MM.1S (cell line): ENCODE measurements at regions not wholly inside any gene's neighbourhood (a gene's known extent, or its start where the extent isn't known, plus 50 kb on each side); places are given as distances from the start of the nearest gene placed in this dataset.
"Not testable (repeated sequence)": the region's sequence is repeated elsewhere in the genome, so short reads cannot be mapped to it uniquely, and the experiment has no call there.

Experiments used
- DNase-seq: peaks from one replicate; pipeline ENCODE4 v3.0.0-alpha.2; 2015
- H2AFZ ChIP-seq: fragments of 300-600 bp; sonication (generic); 2 replicates; pipeline ENCODE4 v1.6.0; 2016; ENCODE audit warnings: antibody characterized with exemption, low read length
- H3F3A ChIP-seq: fragments of 300-600 bp; sonication (generic); 2 replicates; pipeline ENCODE4 v1.6.1; 2016; ENCODE audit warnings: mild to moderate bottlenecking, antibody characterized with exemption, low read length, moderate library complexity, mixed read lengths; ENCODE audit not compliant: insufficient read depth
- H3K27ac ChIP-seq: fragments of 300-600 bp; sonication (generic); 2 replicates; pipeline ENCODE4 v1.5.1; 2016; ENCODE audit warnings: mild to moderate bottlenecking, low read length
- H3K27me3 ChIP-seq: fragments of 300-600 bp; sonication (generic); replicated peaks from 2 replicates; pipeline ENCODE4 v1.6.0; 2016; ENCODE audit warnings: low read length; ENCODE audit not compliant: insufficient read depth
- H3K36me3 ChIP-seq: fragments of 300-600 bp; sonication (generic); replicated peaks from 2 replicates; pipeline ENCODE4 v1.6.1; 2016; ENCODE audit warnings: mild to moderate bottlenecking, low read length, mixed read lengths; ENCODE audit not compliant: insufficient read depth
- H3K4me1 ChIP-seq: fragments of 300-600 bp; sonication (generic); 2 replicates; pipeline ENCODE4 v1.6.1; 2016; ENCODE audit warnings: low read length, mixed read lengths
- H3K4me2 ChIP-seq: fragments of 300-600 bp; sonication (generic); 2 replicates; pipeline ENCODE4 v1.6.0; 2016; ENCODE audit warnings: low read depth, low read length
- H3K4me3 ChIP-seq: fragments of 300-600 bp; sonication (generic); 2 replicates; pipeline ENCODE4 v1.5.1; 2016; ENCODE audit warnings: low read length, mixed read lengths
- H3K79me2 ChIP-seq: fragments of 300-600 bp; sonication (generic); 2 replicates; pipeline ENCODE4 v1.6.1; 2016; ENCODE audit warnings: mixed run types, low read length, mixed read lengths
- H3K9ac ChIP-seq: fragments of 300-600 bp; sonication (generic); 2 replicates; pipeline ENCODE4 v1.6.1; 2016; ENCODE audit warnings: low read length, mixed read lengths
- H3K9me2 ChIP-seq: fragments of 300-600 bp; sonication (generic); replicated peaks from 2 replicates; pipeline ENCODE4 v1.6.1; 2016; ENCODE audit warnings: mild to moderate bottlenecking, low read length, mixed read lengths; ENCODE audit not compliant: insufficient read depth
- H3K9me3 ChIP-seq: fragments of 300-600 bp; sonication (generic); replicated peaks from 2 replicates; pipeline ENCODE4 v1.6.1; 2016; ENCODE audit warnings: mild to moderate bottlenecking, low read length, mixed read lengths; ENCODE audit not compliant: insufficient read depth
- H4K20me1 ChIP-seq: fragments of 300-600 bp; sonication (generic); 2 replicates; pipeline ENCODE4 v1.6.1; 2016; ENCODE audit warnings: mild to moderate bottlenecking, low read length, moderate library complexity, mixed read lengths; ENCODE audit not compliant: insufficient read depth
- CTCF ChIP-seq: fragments of 300-600 bp; sonication (generic); IDR thresholded peaks from 2 replicates; pipeline ENCODE4 v1.5.1; 2016; ENCODE audit warnings: antibody characterized with exemption, low read length, mixed read lengths
- EZH2 ChIP-seq: fragments of 300-600 bp; sonication (generic); optimal IDR thresholded peaks from 2 replicates; pipeline ENCODE3; 2017; ENCODE audit warnings: low read depth, mild to moderate bottlenecking, antibody characterized with exemption, low read length, mixed read lengths
- EZH2phosphoT487 ChIP-seq: fragments of 300-600 bp; sonication (generic); IDR thresholded peaks from 2 replicates; pipeline ENCODE4 v1.6.1; 2018; ENCODE audit warnings: antibody characterized with exemption, low read length

GRCh38 chr17:70327723-70328122 lies 158.4 kb downstream of the KCNJ2 start:
- Histone ChIP-seq H3K27me3 (no peaks in the 10 kb centered on the region), H3K4me1 (no peaks in the 10 kb centered on the region), H3K27ac (no peak overlapping the region), H3K36me3 (no peaks in the 10 kb centered on the region), H2AFZ (no peak overlapping the region), H3K9me2 (no peaks in the 10 kb centered on the region), H3K9ac (no peak overlapping the region), H3K79me2 (no peaks in the 10 kb centered on the region), H3F3A (no peaks in the 10 kb centered on the region), H3K9me3 (no peaks in the 10 kb centered on the region), H3K4me3 (no peak overlapping the region), H4K20me1 (no peaks in the 10 kb centered on the region), H3K4me2 (no peak overlapping the region)
- DNase-seq, result no peak
- TF ChIP-seq CTCF, result no peak
- no peak for TF ChIP-seq EZH2

- Histone ChIP-seq H3K9me3 (no peaks in the 10 kb centered on the region), H3K27ac (no peak overlapping the region), H3F3A (no peaks in the 10 kb centered on the region), H3K4me3 (no peak overlapping the region), H3K4me1 (no peaks in the 10 kb centered on the region), H3K79me2 (no peaks in the 10 kb centered on the region), H3K36me3 (no peaks in the 10 kb centered on the region), H3K27me3 (no peaks in the 10 kb centered on the region), H3K4me2 (no peak overlapping the region), H4K20me1 (no peaks in the 10 kb centered on the region), H3K9me2 (no peaks in the 10 kb centered on the region), H3K9ac (no peak overlapping the region), H2AFZ (no peak overlapping the region)
- no peak for TF ChIP-seq CTCF
- no peak for TF ChIP-seq EZH2phosphoT487
- no peak for TF ChIP-seq EZH2
- no peak for DNase-seq
Observed at GRCh38 chr17:70329721-70330120, 160.4 kb downstream of the KCNJ2 start.

GRCh38 chr17:70331066-70331465 lies 161.7 kb downstream of the KCNJ2 start:
- H3K4me2 ChIP-seq, H3K4me3 ChIP-seq, H3K36me3 ChIP-seq, H3K27me3 ChIP-seq, H3K27ac ChIP-seq, H3K9me3 ChIP-seq, H2AFZ ChIP-seq, H4K20me1 ChIP-seq, H3K4me1 ChIP-seq, H3K79me2 ChIP-seq, H3K9ac ChIP-seq, DNase-seq, H3F3A ChIP-seq, H3K9me2 ChIP-seq: not testable (repeated sequence)

- Histone ChIP-seq H3K79me2 (no peaks in the 10 kb centered on the region), H3K27ac (no peak overlapping the region), H3F3A (no peaks in the 10 kb centered on the region), H3K4me3 (no peak overlapping the region), H4K20me1 (no peaks in the 10 kb centered on the region), H3K36me3 (no peaks in the 10 kb centered on the region), H3K4me1 (no peaks in the 10 kb centered on the region), H3K9me3 (no peaks in the 10 kb centered on the region), H3K4me2 (no peak overlapping the region), H3K27me3 (no peaks in the 10 kb centered on the region), H2AFZ (no peak overlapping the region), H3K9ac (no peak overlapping the region), H3K9me2 (no peaks in the 10 kb centered on the region)
- DNase-seq, result no peak
- TF ChIP-seq EZH2 (no peak), CTCF (no peak), EZH2phosphoT487 (no peak)
Observed at GRCh38 chr17:70332356-70333210, 163.3 kb downstream of the KCNJ2 start.
